LNCaP clone FGC (cell line): ENCODE measurements at regions not wholly inside any gene's neighbourhood (a gene's known extent, or its start where the extent isn't known, plus 50 kb on each side); places are given as distances from the start of the nearest gene placed in this dataset.

Source experiments
- DNase-seq: peaks from one replicate; pipeline ENCODE4 v3.0.0-alpha.2; 2011; ENCODE audit warnings: low read depth
- H3K4me3 ChIP-seq: 2 replicates; pipeline ENCODE4 v1.5.1; 2011; ENCODE audit warnings: mild to moderate bottlenecking, low read depth, low read length, control low read depth
- CTCF ChIP-seq: IDR thresholded peaks from 2 replicates; pipeline ENCODE4 v1.5.1; 2012; ENCODE audit warnings: mild to moderate bottlenecking; ENCODE audit not compliant: control insufficient read depth, insufficient read depth; ENCODE audit errors: extremely low read depth

- no peak for DNase-seq
- no peak overlapping the region for H3K4me3 ChIP-seq
- no peak for TF ChIP-seq CTCF
These were observed 66.5 kb downstream of the EFNB1 start for GRCh38 chrX:68895341-68895755.

DNA sequence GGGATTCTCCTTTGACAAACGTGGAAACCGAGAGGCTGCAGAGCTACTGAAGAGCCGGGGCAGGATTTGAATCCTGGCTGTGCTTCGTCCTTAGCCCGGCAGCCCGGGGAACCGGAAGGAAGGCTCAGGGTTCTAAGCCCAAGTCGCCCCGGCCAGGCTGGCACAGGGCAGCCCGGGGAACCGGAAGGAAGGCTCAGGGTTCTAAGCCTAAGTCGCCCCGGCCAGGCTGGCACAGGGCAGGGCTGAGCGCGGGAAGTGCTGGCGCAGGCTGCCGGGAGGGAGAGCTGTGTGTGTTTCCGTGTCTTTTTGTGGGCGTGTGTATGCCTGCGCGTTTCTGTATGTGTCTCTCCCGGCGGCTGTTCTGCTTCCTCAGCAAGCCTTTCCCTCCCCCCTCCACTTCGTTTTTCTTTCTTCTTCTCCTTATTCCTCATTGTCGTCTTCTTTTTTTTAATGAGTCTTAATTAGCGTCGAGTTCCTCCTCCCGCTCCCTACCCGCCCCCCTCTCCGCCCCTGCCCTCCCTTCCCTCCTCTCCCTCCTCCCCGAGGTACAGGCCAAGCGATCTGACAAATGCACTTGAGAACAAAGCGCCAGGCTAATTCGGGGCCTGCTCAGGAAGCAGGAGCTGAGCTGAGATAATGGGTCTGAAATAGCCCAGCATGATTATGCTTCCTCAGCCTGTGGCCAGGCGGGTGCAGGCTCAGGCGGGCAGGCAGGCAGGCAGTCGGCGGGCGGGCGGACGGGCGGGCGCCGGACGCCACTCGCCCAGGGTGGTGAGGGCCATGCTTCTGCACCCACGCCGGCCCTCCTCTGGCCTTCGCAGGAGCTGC lies 65.9 kb downstream of the EFNB1 start:
- DNase-seq: no peak
- no peak for TF ChIP-seq CTCF
- H3K4me3 ChIP-seq: no peak overlapping the region

- no peak overlapping the region for H3K4me3 ChIP-seq
- no peak for DNase-seq
- no peak for TF ChIP-seq CTCF
These were observed 65.3 kb downstream of the EFNB1 start for GRCh38 chrX:68894142-68894512.

- no peak overlapping the region for H3K4me3 ChIP-seq
- TF ChIP-seq CTCF: no peak
- no peak for DNase-seq
These were observed 63.8 kb downstream of the EFNB1 start for GRCh38 chrX:68892651-68893050.

DNA sequence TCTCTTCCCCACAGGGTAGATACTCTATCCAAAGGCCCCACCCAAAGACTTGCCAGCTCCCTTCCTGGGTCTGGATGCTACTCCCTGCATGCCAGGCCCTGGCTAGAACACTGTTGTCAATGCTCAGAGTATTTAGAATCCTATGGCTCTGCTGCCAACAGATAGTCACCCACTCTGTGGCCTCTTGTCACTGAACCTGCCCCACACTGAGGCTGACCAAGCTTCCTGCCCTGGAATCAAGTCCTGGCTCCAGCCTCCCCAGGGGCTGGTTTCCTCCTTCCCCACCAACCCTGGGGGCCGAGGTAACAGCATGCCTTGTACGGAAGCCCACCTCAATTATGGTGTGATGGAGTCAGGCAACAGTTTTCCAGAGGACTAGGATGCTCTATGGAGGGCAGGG lies 63.3 kb downstream of the EFNB1 start:
- no peak overlapping the region for H3K4me3 ChIP-seq
- TF ChIP-seq CTCF: no peak

More for the DNA sequence above, 63.3 kb downstream of the EFNB1 start:
- no peak for DNase-seq
